OCI-LY3 (cell line): ENCODE measurements at regions not wholly inside any gene's neighbourhood (a gene's known extent, or its start where the extent isn't known, plus 50 kb on each side); places are given as distances from the start of the nearest gene placed in this dataset.

Experiments used
- H2AFZ ChIP-seq: fragments of 200-600, 300-600 bp; shearing (Covaris generic); 2 replicates; pipeline ENCODE4 v1.6.0; 2014; ENCODE audit warnings: antibody characterized with exemption, low read depth, low read length
- H3K27ac ChIP-seq: fragments of 200-600, 300-600 bp; sonication (generic); 2 replicates; pipeline ENCODE4 v1.5.1; 2014; ENCODE audit warnings: mild to moderate bottlenecking, low read length, moderate library complexity, mixed read lengths
- H3K27me3 ChIP-seq: fragments of 200-600, 300-600 bp; sonication (generic); 2 replicates; pipeline ENCODE4 v1.6.1; 2014; ENCODE audit warnings: low read depth, low read length, mixed read lengths
- H3K36me3 ChIP-seq: fragments of 200-600, 300-600 bp; sonication (generic); replicated peaks from 2 replicates; pipeline ENCODE3; 2014; ENCODE audit warnings: low read depth, low read length, mixed read lengths
- H3K4me1 ChIP-seq: fragments of 300-600, 200-600 bp; sonication (generic); 2 replicates; pipeline ENCODE4 v1.6.1; 2014; ENCODE audit warnings: low read length, mixed read lengths
- H3K4me2 ChIP-seq: fragments of 200-600, 300-600 bp; sonication (generic); 2 replicates; pipeline ENCODE4 v1.6.1; 2014; ENCODE audit warnings: low read length, mixed read lengths
- H3K4me3 ChIP-seq: fragments of 300-600, 200-600 bp; sonication (generic); 2 replicates; pipeline ENCODE4 v1.5.1; 2014; ENCODE audit warnings: antibody characterized with exemption, mild to moderate bottlenecking, low read length, moderate library complexity
- H3K79me2 ChIP-seq: fragments of 300-600, 200-600 bp; shearing (Covaris generic); 2 replicates; pipeline ENCODE4 v1.6.1; 2014; ENCODE audit warnings: mild to moderate bottlenecking, low read length, mixed read lengths
- H3K9ac ChIP-seq: fragments of 300-600, 200-600 bp; shearing (Covaris generic); 2 replicates; pipeline ENCODE4 v1.6.0; 2014; ENCODE audit warnings: mild to moderate bottlenecking, low read length, moderate library complexity
- H3K9me3 ChIP-seq: fragments of 200-600, 300-600 bp; shearing (Covaris generic); 2 replicates; pipeline ENCODE4 v1.6.1; 2014; ENCODE audit warnings: low read length, mixed read lengths; ENCODE audit not compliant: insufficient read depth
- H4K20me1 ChIP-seq: fragments of 200-600, 300-600 bp; sonication (generic); 2 replicates; pipeline ENCODE4 v1.6.1; 2016; ENCODE audit warnings: low read length, mixed read lengths; ENCODE audit not compliant: insufficient read depth
- CTCF ChIP-seq: fragments of 200-600, 300-600 bp; sonication (generic); IDR thresholded peaks from 2 replicates; pipeline ENCODE4 v1.5.1; 2014; ENCODE audit warnings: antibody characterized with exemption, low read length, low read depth
- EZH2phosphoT487 ChIP-seq: fragments of 200-600 bp; shearing (Covaris generic); IDR thresholded peaks from 2 replicates; pipeline ENCODE4 v1.6.1; 2018; ENCODE audit warnings: antibody characterized with exemption, mixed run types, low read depth

GRCh38 chr18:67265464-67266245 lies 250.9 kb downstream of the DSEL start:
- Histone ChIP-seq H3K4me1 (no peaks in the 10 kb centered on the region; the same call in 1 of the 2 replicates), H3K9ac (no peak overlapping the region), H3K27me3 (no peaks in the 10 kb centered on the region), H3K4me2 (no peak overlapping the region), H3K4me3 (no peak overlapping the region), H3K36me3 (no peaks in the 10 kb centered on the region), H3K27ac (no peak overlapping the region), H3K79me2 (no peaks in the 10 kb centered on the region), H3K9me3 (no peaks in the 10 kb centered on the region), H2AFZ (0 out of 2 replicates have a peak overlapping the region, but pooled peaks have one; percentile 1), H4K20me1 (no peaks in the 10 kb centered on the region)
- TF ChIP-seq EZH2phosphoT487 = no peak

GRCh38 chr18:67261931-67262552 lies 254.5 kb downstream of the DSEL start:
- no peak overlapping the region for H3K9ac ChIP-seq
- peak overlapping the region; percentile 54 for H2AFZ ChIP-seq
- H3K27ac ChIP-seq = no peak overlapping the region
- H3K9me3 ChIP-seq = no peaks in the 10 kb centered on the region
- H3K4me3 ChIP-seq = 0 out of 2 replicates have a peak overlapping the region, but pooled peaks have one; percentile 2
- H3K27me3 ChIP-seq = no peaks in the 10 kb centered on the region
- no peaks in the 10 kb centered on the region for H3K36me3 ChIP-seq
- H4K20me1 ChIP-seq = no peaks in the 10 kb centered on the region
- peak overlapping the region; percentile 32 for H3K4me2 ChIP-seq
- no peaks in the 10 kb centered on the region; the same call in 1 of the 2 replicates for H3K4me1 ChIP-seq
- no peaks in the 10 kb centered on the region for H3K79me2 ChIP-seq
- no peak for TF ChIP-seq CTCF
- TF ChIP-seq EZH2phosphoT487 = no peak

GRCh38 chr18:67260841-67261240 lies 255.7 kb downstream of the DSEL start:
- H3K27ac ChIP-seq = no peak overlapping the region
- no peaks in the 10 kb centered on the region for H3K27me3 ChIP-seq
- no peaks in the 10 kb centered on the region; the same call in 1 of the 2 replicates for H3K4me1 ChIP-seq
- no peak overlapping the region for H3K9ac ChIP-seq
- H2AFZ ChIP-seq = peak overlapping the region; percentile 54; the same call in 1 of the 2 replicates
- no peak overlapping the region for H3K4me3 ChIP-seq
- H3K9me3 ChIP-seq = no peaks in the 10 kb centered on the region
- no peak for TF ChIP-seq CTCF
- TF ChIP-seq EZH2phosphoT487 = no peak
- no peaks in the 10 kb centered on the region for H4K20me1 ChIP-seq
- H3K4me2 ChIP-seq = no peak overlapping the region
- no peaks in the 10 kb centered on the region for H3K79me2 ChIP-seq
- H3K36me3 ChIP-seq = no peaks in the 10 kb centered on the region

GRCh38 chr18:67250776-67251424 lies 265.6 kb downstream of the DSEL start:
- TF ChIP-seq EZH2phosphoT487 (no peak), CTCF (no peak)
- Histone ChIP-seq H3K9me3 (no peaks in the 10 kb centered on the region), H3K79me2 (no peaks in the 10 kb centered on the region), H3K9ac (no peak overlapping the region), H2AFZ (no peak overlapping the region), H3K4me2 (no peak overlapping the region), H3K36me3 (no peaks in the 10 kb centered on the region), H3K27me3 (no peaks in the 10 kb centered on the region), H3K27ac (no peak overlapping the region), H3K4me1 (no peaks in the 10 kb centered on the region), H4K20me1 (no peaks in the 10 kb centered on the region), H3K4me3 (no peak overlapping the region)
